IMR-90 (cell line): ENCODE measurements at regions not wholly inside any gene's neighbourhood (a gene's known extent, or its start where the extent isn't known, plus 50 kb on each side); places are given as distances from the start of the nearest gene placed in this dataset.

Source experiments
- ATAC-seq: fragments of 200-7000 bp; cut with Tn5 transposase; 2 replicates; pipeline ENCODE4 v1.9.1; 2020; ENCODE audit warnings: low read depth, mild to moderate bottlenecking, moderate library complexity
- BruUV-seq: library from RNA; stranded (reverse); fragments of 400-500 nt; replicated peaks from 2 replicates; lab custom pipeline; 2021; lab: Mats Ljungman, UMichigan
- CTCF ChIA-PET: fragments of 300-600 bp; formaldehyde crosslinking; extraction: SDS; loops from one replicate; lab custom pipeline; 2021; ENCODE audit warnings: antibody characterized with exemption; lab: Yijun Ruan, JAX
- POLR2A ChIA-PET: fragments of 300-600 bp; sonication (Branson Sonifier 250); formaldehyde crosslinking; loops from one replicate; lab custom pipeline; 2022; ENCODE audit warnings: antibody characterized with exemption; ENCODE audit not compliant: unreplicated experiment; lab: Charles Lee
- DNase-seq: peaks from one replicate; pipeline ENCODE4 v3.0.0; 2013
- H2AFZ ChIP-seq: replicated peaks from 2 replicates; pipeline ENCODE3; 2013; ENCODE audit warnings: low read length, mild to moderate bottlenecking; ENCODE audit not compliant: poor library complexity
- H2AK5ac ChIP-seq: 2 replicates; pipeline ENCODE4 v1.6.1; 2013; ENCODE audit warnings: low read depth, low read length, inconsistent platforms
- H2AK9ac ChIP-seq: replicated peaks from 2 replicates; pipeline ENCODE3; 2013; ENCODE audit warnings: mild to moderate bottlenecking, low read depth, low read length, moderate library complexity; ENCODE audit not compliant: poor library complexity
- H2BK120ac ChIP-seq: 2 replicates; pipeline ENCODE4 v1.6.1; 2013; ENCODE audit warnings: low read depth, low read length, inconsistent platforms
- H2BK15ac ChIP-seq: 3 replicates; pipeline ENCODE4 v1.6.1; 2013; ENCODE audit warnings: low read depth, low read length, inconsistent platforms
- H2BK20ac ChIP-seq: 2 replicates; pipeline ENCODE4 v1.6.1; 2013; ENCODE audit warnings: low read depth, mild to moderate bottlenecking, inconsistent platforms, low read length, moderate library complexity
- H2BK5ac ChIP-seq: 2 replicates; pipeline ENCODE4 v1.6.1; 2013; ENCODE audit warnings: mild to moderate bottlenecking, low read depth, low read length, inconsistent platforms; ENCODE audit not compliant: poor library complexity, severe bottlenecking
- H3K14ac ChIP-seq: replicated peaks from 2 replicates; pipeline ENCODE4 v1.6.1; 2013; ENCODE audit warnings: low read depth, low read length, inconsistent platforms
- H3K18ac ChIP-seq: 2 replicates; pipeline ENCODE4 v1.6.1; 2013; ENCODE audit warnings: low read depth, low read length, control low read depth
- H3K23ac ChIP-seq: 2 replicates; pipeline ENCODE4 v1.6.1; 2013; ENCODE audit warnings: low read depth, low read length, inconsistent platforms
- H3K27ac ChIP-seq: 2 replicates; pipeline ENCODE4 v1.5.1; 2013; ENCODE audit warnings: mild to moderate bottlenecking, control low read depth, low read length; ENCODE audit not compliant: insufficient read depth
- H3K27me3 ChIP-seq: 2 replicates; pipeline ENCODE4 v1.6.1; 2013; ENCODE audit warnings: low read length; ENCODE audit not compliant: control insufficient read depth, insufficient read depth
- H3K36me3 ChIP-seq: 2 replicates; pipeline ENCODE4 v1.6.1; 2013; ENCODE audit warnings: low read length, mixed read lengths; ENCODE audit not compliant: control insufficient read depth, insufficient read depth
- H3K4ac ChIP-seq: 2 replicates; pipeline ENCODE4 v1.6.1; 2013; ENCODE audit warnings: low read depth, low read length, inconsistent platforms
- H3K4me1 ChIP-seq: 2 replicates; pipeline ENCODE4 v1.6.1; 2013; ENCODE audit warnings: low read length, mixed read lengths; ENCODE audit not compliant: control insufficient read depth, insufficient read depth
- H3K4me2 ChIP-seq: 2 replicates; pipeline ENCODE4 v1.6.1; 2013; ENCODE audit warnings: low read depth, mild to moderate bottlenecking, control low read depth, low read length, moderate library complexity
- H3K4me3 ChIP-seq: 2 replicates; pipeline ENCODE4 v1.5.1; 2013; ENCODE audit warnings: low read depth, mild to moderate bottlenecking, control low read depth, low read length, moderate library complexity; ENCODE audit not compliant: insufficient read depth
- H3K56ac ChIP-seq: 2 replicates; pipeline ENCODE4 v1.6.1; 2013; ENCODE audit warnings: low read length, inconsistent platforms; ENCODE audit not compliant: insufficient read depth; ENCODE audit errors: extremely low read depth
- H3K79me1 ChIP-seq, 2 experiments: 2 replicates each; pipeline ENCODE4 v1.6.1; 2013; ENCODE audit warnings: low read length in 2 of 2, inconsistent platforms in 1 of 2, low read depth in 1 of 2
- H3K9ac ChIP-seq: 2 replicates; pipeline ENCODE4 v1.6.1; 2013; ENCODE audit warnings: low read depth, low read length, control low read depth
- H3K9me1 ChIP-seq: 2 replicates; pipeline ENCODE4 v1.6.1; 2013; ENCODE audit warnings: low read length, inconsistent platforms; ENCODE audit not compliant: insufficient read depth
- H3K9me3 ChIP-seq: 2 replicates; pipeline ENCODE4 v1.6.1; 2013; ENCODE audit warnings: low read length; ENCODE audit not compliant: control insufficient read depth, insufficient read depth
- H4K20me1 ChIP-seq: 2 replicates; pipeline ENCODE4 v1.6.1; 2013; ENCODE audit warnings: low read length, inconsistent platforms; ENCODE audit not compliant: insufficient read depth
- H4K5ac ChIP-seq: 2 replicates; pipeline ENCODE4 v1.6.1; 2013; ENCODE audit warnings: mild to moderate bottlenecking, low read depth, low read length, control low read depth
- H4K8ac ChIP-seq, 2 experiments: 2 replicates each; pipeline ENCODE4 v1.6.1; 2013; ENCODE audit warnings: low read depth in 2 of 2, low read length in 2 of 2, control low read depth in 1 of 2, inconsistent platforms in 1 of 2
- H4K91ac ChIP-seq: 2 replicates; pipeline ENCODE4 v1.6.1; 2013; ENCODE audit warnings: low read depth, low read length, inconsistent platforms; ENCODE audit not compliant: insufficient read depth
- CTCF ChIP-seq: conservative IDR thresholded peaks from 2 replicates; pipeline ENCODE4 v1.5.1; 2012; ENCODE audit warnings: mild to moderate bottlenecking, low read depth, low read length, improper control_type of control experiment
- MAFK ChIP-seq: IDR thresholded peaks from 2 replicates; pipeline ENCODE4 v1.6.1; 2012; ENCODE audit warnings: low read depth, low read length, improper control_type of control experiment
- MXI1 ChIP-seq: IDR thresholded peaks from 2 replicates; pipeline ENCODE4 v1.6.1; 2012; ENCODE audit warnings: low read depth, mild to moderate bottlenecking, low read length, moderate library complexity, borderline replicate concordance
- RAD21 ChIP-seq: IDR thresholded peaks from 2 replicates; pipeline ENCODE4 v1.6.1; 2012; ENCODE audit warnings: low read length, improper control_type of control experiment
- RFX5 ChIP-seq: IDR thresholded peaks from 2 replicates; pipeline ENCODE4 v1.8.0; 2012; ENCODE audit warnings: low read depth, mild to moderate bottlenecking, low read length, moderate library complexity
- SMC3 ChIP-seq: fragments of 150-350 bp; IDR thresholded peaks from 2 replicates; pipeline ENCODE4 v1.6.1; 2016; ENCODE audit warnings: low read depth, mild to moderate bottlenecking, antibody characterized with exemption, low read length, moderate library complexity
- WGBS, 2 experiments: methylation state at CpG; one replicate each; pipeline versions ENCODE4 v1.1.5 to v1.1.7; 2013; ENCODE audit warnings: missing lambda C conversion rate in 2 of 2; ENCODE audit not compliant: insufficient read length in 1 of 2; ENCODE audit errors: extremely low coverage in 2 of 2; 5-methylcytosine and 5-hydroxymethylcytosine counted together
- dilution Hi-C: fragments of 300-500 bp; cut with HindIII; formaldehyde crosslinking; loops from one replicate; pipeline ENCODE4 v1.14.3; 2018; ENCODE audit warnings: low sequenced_read_pairs; ENCODE audit not compliant: unreplicated experiment
- in situ Hi-C: fragments of 300-500 bp; cut with MboI; formaldehyde crosslinking; loops from 3 replicates; pipeline ENCODE4 v1.14.3; 2019; ENCODE audit warnings: low sequenced_read_pairs, inconsistent platforms, mixed read lengths
- intact Hi-C: fragments of 100-400 bp; cut with micrococcal nuclease; formaldehyde crosslinking; loops from 2 replicates; pipeline ENCODE4 v1.10.0; 2022

- Histone ChIP-seq H2BK5ac (no peak overlapping the region), H4K20me1 (no peaks in the 10 kb centered on the region), H3K9ac (no peak overlapping the region), H3K79me1 (no peaks in the 10 kb centered on the region), H3K9me1 (no peaks in the 10 kb centered on the region), H3K14ac (no peak overlapping the region), H4K5ac (no peak overlapping the region), H2AK9ac (no peak overlapping the region), H2AK5ac (no peak overlapping the region), H3K4me1 (no peaks in the 10 kb centered on the region), H2BK15ac (no peak overlapping the region), H3K56ac (no peak overlapping the region), H3K27ac (no peak overlapping the region), H2BK20ac (no peak overlapping the region), H3K4me3 (no peak overlapping the region), H2AFZ (no peak overlapping the region), H3K18ac (no peak overlapping the region), H3K4ac (no peak overlapping the region), H3K36me3 (no peaks in the 10 kb centered on the region), H3K4me2 (no peak overlapping the region), H4K91ac (no peak overlapping the region), H3K9me3 (no peaks in the 10 kb centered on the region), H2BK120ac (no peak overlapping the region), H3K23ac (no peak overlapping the region), H3K27me3 (no peaks in the 10 kb centered on the region), H4K8ac (no peak overlapping the region)
- TF ChIP-seq SMC3 (no peak), RFX5 (no peak), MAFK (no peak), CTCF (0 out of 2 replicates have a peak, but pooled peaks have one; percentile 21), RAD21 (0 out of 2 replicates have a peak, but pooled peaks have one; percentile 17), MXI1 (no peak)
- CTCF ChIA-PET = no interaction called here
- 0% methylated on average over 1 of the region's 4 CpGs; no CpG with 5 or more reads in 1 of the 2 experiments for WGBS, 2 experiments
- dilution Hi-C loops (no loop called here), intact Hi-C loops (loop anchor here (1.0 to 5.0 kb wide), 3 partner anchors 50 to 975 kb away; no protein-coding TSS in a partner anchor), in situ Hi-C loops (no loop called here)
- ATAC-seq (0 out of 2 replicates have a peak, but pooled peaks have one; percentile 29), DNase-seq (no peak)
- no TSS peak for BruUV-seq
- POLR2A ChIA-PET = no interaction called here
These were observed 972.3 kb downstream of the PCDH7 start for GRCh38 chr4:31692399-31692940.
